ENCODE measurements at regions not wholly inside any gene's neighbourhood (a gene's known extent, or its start where the extent isn't known, plus 50 kb on each side); places are given as distances from the start of the nearest gene placed in this dataset.

DNA sequence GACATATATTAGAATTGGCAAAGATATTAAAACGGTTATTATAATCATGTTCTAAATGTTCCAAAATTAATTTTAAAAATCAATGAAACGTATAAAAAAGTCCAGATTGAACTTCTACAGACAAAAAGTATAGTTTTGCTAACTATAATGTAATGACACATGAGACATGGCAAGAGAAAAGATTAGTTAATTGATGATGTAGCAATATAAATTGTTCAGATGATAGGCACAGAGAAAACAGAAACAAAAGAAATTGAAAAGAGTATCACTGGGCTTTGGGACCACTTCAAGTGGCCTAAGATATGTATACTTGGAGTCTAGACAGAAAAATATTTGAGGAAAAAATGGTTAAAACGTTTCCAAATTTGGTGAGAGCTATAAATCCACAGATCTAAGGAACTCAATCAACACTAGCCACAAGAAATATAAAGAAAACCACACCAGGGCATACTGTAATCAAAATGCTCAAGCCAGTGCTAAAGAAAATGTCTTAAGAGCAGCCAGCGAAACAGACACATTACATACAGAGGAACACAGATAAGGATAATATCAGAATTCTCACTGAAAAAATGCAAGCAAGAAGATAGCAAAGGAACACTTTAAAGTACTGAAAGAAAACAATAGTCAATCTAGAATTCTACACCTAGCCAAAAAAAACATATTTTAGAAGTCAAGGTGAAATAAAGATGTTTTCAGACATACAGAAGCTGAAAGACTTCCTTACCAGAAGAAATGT, 172.6 kb upstream of the FOXQ1 start:
- TF ChIP-seq CTCF (IDR thresholded peaks at IDR 0.05) = no peak
- no peak for TF ChIP-seq POLR2A (IDR thresholded peaks at IDR 0.05)
- TF ChIP-seq EP300 (IDR thresholded peaks at IDR 0.05) = no peak

Measured in ovary (tissue), 3 donors.